Fibroblast of lung (primary cell): ENCODE measurements at regions not wholly inside any gene's neighbourhood (a gene's known extent, or its start where the extent isn't known, plus 50 kb on each side); places are given as distances from the start of the nearest gene placed in this dataset.
A peak's percentile ranks its signal among the peaks of the same experiment; 100 is the strongest.

ENCODE experiments used
- DNase-seq, 2 donors: peaks; one replicate each; pipeline versions ENCODE4 v3.0.0 to v3.0.0-alpha.2; 2010; ENCODE audit warnings: low read depth in 2 of 2
- H2AFZ ChIP-seq: 2 replicates; pipeline ENCODE4 v1.5.1; 2012; ENCODE audit warnings: low read length, control low read depth, inconsistent platforms
- H3K27ac ChIP-seq: 2 replicates; pipeline ENCODE4 v1.5.1; 2011; ENCODE audit warnings: low read length, control low read depth; ENCODE audit not compliant: insufficient read depth
- H3K27me3 ChIP-seq: 2 replicates; pipeline ENCODE4 v1.5.1; 2011; ENCODE audit warnings: mild to moderate bottlenecking, low read length; ENCODE audit not compliant: control insufficient read depth, insufficient read depth
- H3K36me3 ChIP-seq: 2 replicates; pipeline ENCODE4 v1.5.1; 2011; ENCODE audit warnings: low read length; ENCODE audit not compliant: control insufficient read depth, insufficient read depth
- H3K4me1 ChIP-seq: 2 replicates; pipeline ENCODE4 v1.5.1; 2011; ENCODE audit warnings: low read length; ENCODE audit not compliant: control insufficient read depth, insufficient read depth; ENCODE audit errors: extremely low read depth
- H3K4me2 ChIP-seq: 2 replicates; pipeline ENCODE4 v1.5.1; 2011; ENCODE audit warnings: low read length, control low read depth; ENCODE audit not compliant: insufficient read depth; ENCODE audit errors: extremely low read depth
- H3K4me3 ChIP-seq, 4 experiments: fragments of 200-600 bp in 1 of 4; sonication (generic) in 1 of 4; replicated peaks in 1 of 4; 2 replicates each; pipeline ENCODE4 v1.5.1; 2011 to 2016; ENCODE audit warnings: low read length in 4 of 4, low read depth in 3 of 4, mild to moderate bottlenecking in 3 of 4, control low read depth in 2 of 4, inconsistent platforms in 1 of 4, mixed read lengths in 1 of 4; ENCODE audit not compliant: insufficient read depth in 1 of 4; ENCODE audit errors: control extremely low read depth in 1 of 4
- H3K79me2 ChIP-seq: 2 replicates; pipeline ENCODE4 v1.5.1; 2012; ENCODE audit warnings: mild to moderate bottlenecking, low read length, inconsistent platforms; ENCODE audit not compliant: control insufficient read depth, insufficient read depth
- H3K9ac ChIP-seq: 2 replicates; pipeline ENCODE4 v1.5.1; 2011; ENCODE audit warnings: mild to moderate bottlenecking, low read length, control low read depth; ENCODE audit not compliant: insufficient read depth
- H3K9me3 ChIP-seq: 2 replicates; pipeline ENCODE4 v1.5.1; 2012; ENCODE audit warnings: low read depth, low read length; ENCODE audit not compliant: control insufficient read depth, insufficient read depth
- H4K20me1 ChIP-seq: 2 replicates; pipeline ENCODE4 v1.5.1; 2011; ENCODE audit warnings: low read length; ENCODE audit not compliant: control insufficient read depth, insufficient read depth; ENCODE audit errors: extremely low read depth
- EZH2 ChIP-seq: IDR thresholded peaks from 2 replicates; pipeline ENCODE4 v1.5.1; 2012; ENCODE audit warnings: low read length, control low read depth, mild to moderate bottlenecking; ENCODE audit errors: missing control alignments
- TF ChIP-seq, protein P1 (sequence below), 2 donors: IDR thresholded peaks in 1 of 2; conservative IDR thresholded peaks in 1 of 2; 1 replicate in 1 of 2; 2 replicates in 1 of 2; pipeline ENCODE4 v1.5.1; 2011 to 2012; ENCODE audit warnings: low read length in 2 of 2, control low read depth in 1 of 2, inconsistent platforms in 1 of 2, low read depth in 1 of 2, mild to moderate bottlenecking in 1 of 2

DNA sequence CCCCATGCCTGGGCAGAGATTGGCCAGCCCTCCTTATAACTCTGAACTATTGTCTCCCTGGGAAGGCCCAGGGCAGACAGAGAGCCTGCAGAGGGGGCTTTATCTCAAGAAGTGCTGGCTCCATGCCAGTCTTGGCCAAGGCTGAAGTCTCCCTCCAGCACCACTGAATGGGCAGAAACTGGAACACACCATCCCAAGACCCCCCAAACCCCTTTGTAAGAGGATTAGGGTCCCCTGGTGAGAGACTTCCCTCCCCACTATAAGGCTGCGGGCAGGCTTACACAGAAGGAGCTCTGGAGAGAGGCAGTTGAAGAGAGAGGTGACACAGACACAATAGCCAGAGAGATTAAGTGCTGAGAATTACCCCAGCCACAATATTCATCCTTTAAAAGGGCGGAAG, 97.2 kb downstream of the NAV1 start:
- peaks cover 67% of the 10 kb centered on the region for H3K4me1 ChIP-seq
- H3K9me3 ChIP-seq, result no peaks in the 10 kb centered on the region
- no peak for DNase-seq
- TF ChIP-seq, protein P1, sequence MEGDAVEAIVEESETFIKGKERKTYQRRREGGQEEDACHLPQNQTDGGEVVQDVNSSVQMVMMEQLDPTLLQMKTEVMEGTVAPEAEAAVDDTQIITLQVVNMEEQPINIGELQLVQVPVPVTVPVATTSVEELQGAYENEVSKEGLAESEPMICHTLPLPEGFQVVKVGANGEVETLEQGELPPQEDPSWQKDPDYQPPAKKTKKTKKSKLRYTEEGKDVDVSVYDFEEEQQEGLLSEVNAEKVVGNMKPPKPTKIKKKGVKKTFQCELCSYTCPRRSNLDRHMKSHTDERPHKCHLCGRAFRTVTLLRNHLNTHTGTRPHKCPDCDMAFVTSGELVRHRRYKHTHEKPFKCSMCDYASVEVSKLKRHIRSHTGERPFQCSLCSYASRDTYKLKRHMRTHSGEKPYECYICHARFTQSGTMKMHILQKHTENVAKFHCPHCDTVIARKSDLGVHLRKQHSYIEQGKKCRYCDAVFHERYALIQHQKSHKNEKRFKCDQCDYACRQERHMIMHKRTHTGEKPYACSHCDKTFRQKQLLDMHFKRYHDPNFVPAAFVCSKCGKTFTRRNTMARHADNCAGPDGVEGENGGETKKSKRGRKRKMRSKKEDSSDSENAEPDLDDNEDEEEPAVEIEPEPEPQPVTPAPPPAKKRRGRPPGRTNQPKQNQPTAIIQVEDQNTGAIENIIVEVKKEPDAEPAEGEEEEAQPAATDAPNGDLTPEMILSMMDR (conservative IDR thresholded peaks at IDR 0.05 in 1 of 2, IDR thresholded peaks at IDR 0.05 in 1 of 2; ENCODE audit: low read depth in 1 of 2, low read length in 2 of 2), result no peak
- TF ChIP-seq EZH2, result no peak
- no peaks in the 10 kb centered on the region for H3K27me3 ChIP-seq
- no peak overlapping the region for H2AFZ ChIP-seq
- H4K20me1 ChIP-seq, result no peaks in the 10 kb centered on the region
- H3K4me2 ChIP-seq, result peak overlapping the region; percentile 70
- peak overlapping the region; percentile 65 for H3K9ac ChIP-seq
- peak overlapping the region; percentile 93 for H3K27ac ChIP-seq
- H3K4me3 ChIP-seq, result no peak overlapping the region
- H3K36me3 ChIP-seq, result peaks cover 3% of the 10 kb centered on the region
- H3K79me2 ChIP-seq, result peaks cover 17% of the 10 kb centered on the region

DNA sequence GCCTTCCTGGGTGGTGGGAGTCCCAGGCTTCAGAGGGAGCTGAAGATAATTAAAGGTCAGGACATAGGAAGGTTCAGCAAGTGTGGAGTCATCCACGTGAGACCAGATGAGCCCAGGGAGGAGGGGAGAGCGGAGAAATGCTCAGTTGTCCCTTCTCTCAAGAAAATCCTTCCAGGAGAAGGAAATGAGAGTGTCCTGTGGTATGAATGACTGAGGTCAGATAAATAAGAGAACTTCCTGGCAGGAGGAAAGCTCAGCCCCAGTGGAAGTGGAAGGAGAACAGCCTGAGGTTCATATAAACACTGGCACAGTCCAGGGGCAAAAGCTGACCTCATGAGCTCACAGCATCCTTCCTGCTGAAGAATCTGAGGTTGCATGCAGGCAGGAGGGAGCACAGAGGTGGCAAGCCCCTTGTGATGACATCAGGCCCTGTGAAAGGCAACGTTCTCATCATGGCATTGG, 97.6 kb downstream of the NAV1 start:
- Histone ChIP-seq H3K27ac (peak overlapping the region; percentile 93), H4K20me1 (no peaks in the 10 kb centered on the region)
- no peak for TF ChIP-seq EZH2
- TF ChIP-seq, protein P1 (conservative IDR thresholded peaks at IDR 0.05 in 1 of 2, IDR thresholded peaks at IDR 0.05 in 1 of 2; ENCODE audit: low read depth in 1 of 2, low read length in 2 of 2), result no peak

DNA sequence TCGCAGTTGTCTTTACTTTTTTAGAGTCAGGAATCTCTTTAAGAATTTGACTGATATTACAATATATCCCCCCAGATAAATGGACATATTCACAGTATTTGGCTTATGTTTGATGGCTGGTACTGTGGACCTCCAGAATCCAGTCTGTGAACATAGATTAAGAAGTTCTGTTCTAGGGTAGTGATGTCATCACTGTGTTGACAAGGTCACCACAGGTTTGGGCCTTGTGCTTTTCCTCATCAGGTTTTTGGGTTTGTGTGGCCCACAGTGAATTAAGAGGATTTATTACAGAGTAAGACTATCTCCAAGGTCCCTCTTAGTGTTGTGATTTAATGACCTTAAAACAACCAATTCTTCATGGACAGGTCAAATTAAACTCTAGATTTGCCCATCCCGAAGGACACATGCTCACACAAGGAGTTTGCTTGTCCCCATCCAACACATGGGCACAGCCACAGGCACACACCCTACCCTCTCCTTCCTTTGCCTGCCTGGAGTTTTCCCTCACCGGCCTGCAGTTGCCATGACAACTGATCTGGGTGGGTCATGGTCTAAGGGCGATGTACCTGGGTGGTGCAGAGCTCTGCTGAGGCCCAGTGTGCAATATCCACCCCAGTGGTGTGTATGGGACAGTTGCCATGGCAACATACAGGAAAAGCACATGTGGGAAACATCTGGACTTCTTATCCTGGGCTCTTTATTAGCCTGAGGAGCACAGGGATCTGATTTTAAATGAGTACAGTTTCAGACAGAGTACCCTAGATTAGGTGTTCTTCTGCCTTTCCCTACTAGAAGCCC, 98.6 kb downstream of the NAV1 start:
- no peak overlapping the region for H2AFZ ChIP-seq
- no peak overlapping the region for H3K4me3 ChIP-seq
- H3K9ac ChIP-seq, result peak overlapping the region; percentile 44
- H3K9me3 ChIP-seq, result no peaks in the 10 kb centered on the region
- peak overlapping the region; percentile 93 for H3K27ac ChIP-seq
- H3K4me1 ChIP-seq, result peaks cover 71% of the 10 kb centered on the region
- H3K36me3 ChIP-seq, result no peaks in the 10 kb centered on the region
- H3K27me3 ChIP-seq, result no peaks in the 10 kb centered on the region
- H3K79me2 ChIP-seq, result peaks cover 19% of the 10 kb centered on the region
- no peaks in the 10 kb centered on the region for H4K20me1 ChIP-seq
- no peak for TF ChIP-seq EZH2
- TF ChIP-seq, protein P1 (conservative IDR thresholded peaks at IDR 0.05 in 1 of 2, IDR thresholded peaks at IDR 0.05 in 1 of 2; ENCODE audit: low read depth in 1 of 2, low read length in 2 of 2), result no peak
- peak in 1 of 2 donors; percentile 89 for DNase-seq
- H3K4me2 ChIP-seq, result no peak overlapping the region

More for the DNA sequence above, 97.6 kb downstream of the NAV1 start:
- Histone ChIP-seq H3K27me3 (no peaks in the 10 kb centered on the region), H3K4me3 (no peak overlapping the region), H3K79me2 (peaks cover 17% of the 10 kb centered on the region), H3K4me2 (peak overlapping the region; percentile 70), H3K4me1 (peaks cover 67% of the 10 kb centered on the region), H2AFZ (no peak overlapping the region), H3K9ac (peak overlapping the region; percentile 65), H3K9me3 (no peaks in the 10 kb centered on the region), H3K36me3 (peaks cover 2% of the 10 kb centered on the region)
- DNase-seq, result peak; percentile 80 to 92
